ENCODE measurements at regions not wholly inside any gene's neighbourhood (a gene's known extent, or its start where the extent isn't known, plus 50 kb on each side); places are given as distances from the start of the nearest gene placed in this dataset.

DNA sequence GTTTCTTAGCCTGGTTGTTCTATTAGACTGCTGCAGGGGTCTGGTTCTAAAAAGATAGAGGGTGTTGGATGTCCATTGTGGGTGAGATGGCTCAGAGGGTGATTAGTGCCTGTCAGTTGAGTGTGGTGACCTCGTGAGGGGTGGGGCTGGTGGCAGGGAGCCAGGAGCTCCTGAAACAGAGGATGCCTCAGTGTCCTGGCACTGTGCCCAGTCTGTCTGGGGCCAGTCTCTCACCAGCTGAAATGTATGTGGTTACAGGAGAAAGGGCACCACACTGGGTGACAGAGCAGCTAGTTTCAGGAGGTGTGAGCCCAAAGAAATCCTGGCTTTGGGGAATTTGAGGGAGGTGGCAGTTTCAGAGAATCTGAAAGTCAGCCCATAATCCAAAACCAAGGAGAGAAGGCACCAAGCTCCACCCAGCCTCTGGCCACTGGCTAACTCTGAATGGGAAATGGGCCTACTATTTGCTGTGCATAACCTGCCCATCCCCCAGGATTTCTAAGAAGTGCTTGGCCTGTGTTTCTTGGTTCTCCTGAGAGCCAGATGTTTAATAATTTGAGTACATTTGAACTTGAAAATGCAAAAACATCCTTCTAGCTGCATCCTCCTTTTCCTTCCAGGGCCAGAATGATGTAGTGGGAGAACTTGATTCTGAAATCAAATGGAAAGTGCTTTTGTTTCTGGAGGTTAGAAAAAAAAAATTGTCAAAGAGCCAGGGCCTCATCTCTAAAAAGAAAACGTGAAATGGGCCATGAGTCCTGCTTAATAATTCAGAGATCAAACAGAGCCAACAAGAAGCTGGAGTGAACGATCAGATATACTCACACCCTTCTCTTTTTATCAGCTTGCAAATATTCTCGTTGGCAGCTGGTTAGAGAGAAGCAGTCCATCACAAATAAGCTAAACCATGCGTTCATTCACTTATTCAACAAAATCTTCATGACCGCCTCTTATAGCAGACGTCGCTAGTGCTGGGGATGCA is 92.3 kb downstream of the B3GNT2 start:
- no peak overlapping the region for H3K4me3 ChIP-seq (ENCODE audit: low read length in 3 of 3)
- H3K4me1 ChIP-seq (ENCODE audit: control insufficient read depth in 3 of 3, insufficient read depth in 3 of 3, low read length in 3 of 3), result peaks cover 21 to 26% (median 22%) of the 10 kb centered on the region in 3 donors
- H3K9me3 ChIP-seq (ENCODE audit: control insufficient read depth in 3 of 3, low read length in 3 of 3), result peaks cover 0 to 7% (median 0%) of the 10 kb centered on the region in 3 donors
- H3K27ac ChIP-seq (ENCODE audit: low read depth, low read length), result peak overlapping the region; percentile 57
- no peak overlapping the region for H3K9ac ChIP-seq (ENCODE audit: low read depth in 1 of 3, low read length in 3 of 3)
- no peaks in the 10 kb centered on the region for H3K36me3 ChIP-seq (ENCODE audit: control insufficient read depth in 3 of 3, insufficient read depth in 3 of 3, low read length in 3 of 3)
- no peaks in the 10 kb centered on the region for H3K27me3 ChIP-seq (ENCODE audit: control insufficient read depth in 3 of 3, insufficient read depth in 3 of 3, low read length in 3 of 3)

- Histone ChIP-seq H3K27ac (ENCODE audit: low read depth, low read length) (no peak overlapping the region), H3K9ac (ENCODE audit: low read depth in 1 of 3, low read length in 3 of 3) (no peak overlapping the region), H3K4me3 (ENCODE audit: low read length in 3 of 3) (no peak overlapping the region)
Measured at GRCh38 chr2:62287282-62287681, 91.4 kb downstream of the B3GNT2 start.

GRCh38 chr2:62286089-62286785 is 90.3 kb downstream of the B3GNT2 start:
- H3K9me3 ChIP-seq (ENCODE audit: control insufficient read depth in 3 of 3, low read length in 3 of 3), result peaks cover 0 to 7% (median 0%) of the 10 kb centered on the region in 3 donors
- no peak overlapping the region for H3K4me3 ChIP-seq (ENCODE audit: low read length in 3 of 3)
- peaks cover 7 to 9% (median 8%) of the 10 kb centered on the region in 3 donors for H3K4me1 ChIP-seq (ENCODE audit: control insufficient read depth in 3 of 3, insufficient read depth in 3 of 3, low read length in 3 of 3)
- H3K27me3 ChIP-seq (ENCODE audit: control insufficient read depth in 3 of 3, insufficient read depth in 3 of 3, low read length in 3 of 3), result no peaks in the 10 kb centered on the region
- H3K9ac ChIP-seq (ENCODE audit: low read depth in 1 of 3, low read length in 3 of 3), result no peak overlapping the region
- no peak overlapping the region for H3K27ac ChIP-seq (ENCODE audit: low read depth, low read length)
- no peaks in the 10 kb centered on the region for H3K36me3 ChIP-seq (ENCODE audit: control insufficient read depth in 3 of 3, insufficient read depth in 3 of 3, low read length in 3 of 3)

More at GRCh38 chr2:62287282-62287681, 91.4 kb downstream of the B3GNT2 start:
- peaks cover 12 to 17% (median 14%) of the 10 kb centered on the region in 3 donors for H3K4me1 ChIP-seq (ENCODE audit: control insufficient read depth in 3 of 3, insufficient read depth in 3 of 3, low read length in 3 of 3)
- H3K36me3 ChIP-seq (ENCODE audit: control insufficient read depth in 3 of 3, insufficient read depth in 3 of 3, low read length in 3 of 3), result no peaks in the 10 kb centered on the region
- H3K27me3 ChIP-seq (ENCODE audit: control insufficient read depth in 3 of 3, insufficient read depth in 3 of 3, low read length in 3 of 3), result no peaks in the 10 kb centered on the region
- H3K9me3 ChIP-seq (ENCODE audit: control insufficient read depth in 3 of 3, low read length in 3 of 3), result peaks cover 0 to 7% (median 0%) of the 10 kb centered on the region in 3 donors

GRCh38 chr2:62284980-62285379 is 89.1 kb downstream of the B3GNT2 start:
- peaks cover 7 to 9% (median 8%) of the 10 kb centered on the region in 3 donors for H3K4me1 ChIP-seq (ENCODE audit: control insufficient read depth in 3 of 3, insufficient read depth in 3 of 3, low read length in 3 of 3)
- H3K36me3 ChIP-seq (ENCODE audit: control insufficient read depth in 3 of 3, insufficient read depth in 3 of 3, low read length in 3 of 3), result no peaks in the 10 kb centered on the region
- H3K9me3 ChIP-seq (ENCODE audit: control insufficient read depth in 3 of 3, low read length in 3 of 3), result peaks cover 0 to 7% (median 0%) of the 10 kb centered on the region in 3 donors
- no peak overlapping the region for H3K27ac ChIP-seq (ENCODE audit: low read depth, low read length)
- no peaks in the 10 kb centered on the region for H3K27me3 ChIP-seq (ENCODE audit: control insufficient read depth in 3 of 3, insufficient read depth in 3 of 3, low read length in 3 of 3)
- no peak overlapping the region for H3K4me3 ChIP-seq (ENCODE audit: low read length in 3 of 3)
- H3K9ac ChIP-seq (ENCODE audit: low read depth in 1 of 3, low read length in 3 of 3), result no peak overlapping the region

- H3K36me3 ChIP-seq (ENCODE audit: control insufficient read depth in 3 of 3, insufficient read depth in 3 of 3, low read length in 3 of 3), result no peaks in the 10 kb centered on the region
- peaks cover 0 to 7% (median 0%) of the 10 kb centered on the region in 3 donors for H3K9me3 ChIP-seq (ENCODE audit: control insufficient read depth in 3 of 3, low read length in 3 of 3)
- H3K4me1 ChIP-seq (ENCODE audit: control insufficient read depth in 3 of 3, insufficient read depth in 3 of 3, low read length in 3 of 3), result peaks cover 7 to 9% (median 8%) of the 10 kb centered on the region in 3 donors
- no peaks in the 10 kb centered on the region for H3K27me3 ChIP-seq (ENCODE audit: control insufficient read depth in 3 of 3, insufficient read depth in 3 of 3, low read length in 3 of 3)
- no peak overlapping the region for H3K27ac ChIP-seq (ENCODE audit: low read depth, low read length)
- no peak overlapping the region for H3K4me3 ChIP-seq (ENCODE audit: low read length in 3 of 3)
- H3K9ac ChIP-seq (ENCODE audit: low read depth in 1 of 3, low read length in 3 of 3), result no peak overlapping the region
Measured at GRCh38 chr2:62284471-62284870, 88.6 kb downstream of the B3GNT2 start.

GRCh38 chr2:62283147-62283546 is 87.2 kb downstream of the B3GNT2 start:
- Histone ChIP-seq H3K9me3 (ENCODE audit: control insufficient read depth in 3 of 3, low read length in 3 of 3) (peaks cover 0 to 7% (median 0%) of the 10 kb centered on the region in 3 donors), H3K36me3 (ENCODE audit: control insufficient read depth in 3 of 3, insufficient read depth in 3 of 3, low read length in 3 of 3) (no peaks in the 10 kb centered on the region), H3K27me3 (ENCODE audit: control insufficient read depth in 3 of 3, insufficient read depth in 3 of 3, low read length in 3 of 3) (no peaks in the 10 kb centered on the region), H3K27ac (ENCODE audit: low read depth, low read length) (no peak overlapping the region), H3K9ac (ENCODE audit: low read depth in 1 of 3, low read length in 3 of 3) (no peak overlapping the region), H3K4me1 (ENCODE audit: control insufficient read depth in 3 of 3, insufficient read depth in 3 of 3, low read length in 3 of 3) (peaks cover 4 to 6% (median 4%) of the 10 kb centered on the region in 3 donors), H3K4me3 (ENCODE audit: low read length in 3 of 3) (no peak overlapping the region)

DNA sequence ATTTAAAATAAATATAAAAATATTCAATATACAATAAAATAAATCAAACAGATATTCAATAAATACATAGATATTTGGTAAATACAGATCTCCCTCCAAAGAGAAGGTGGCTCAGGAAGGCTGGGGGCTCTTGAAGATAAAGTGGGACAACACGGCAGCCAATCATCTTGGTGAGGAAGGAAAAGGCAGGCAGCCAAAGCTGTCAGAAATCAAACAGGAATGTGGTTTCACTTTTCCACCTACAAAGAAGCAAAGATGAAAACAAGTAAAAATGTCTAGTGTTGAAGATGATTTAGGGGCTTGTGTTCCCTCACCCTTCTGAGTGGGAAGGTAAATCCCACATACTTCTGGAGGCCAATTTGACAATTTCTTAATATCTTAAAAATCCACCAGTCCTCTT is 85.7 kb downstream of the B3GNT2 start:
- Histone ChIP-seq H3K27ac (ENCODE audit: low read depth, low read length) (no peak overlapping the region), H3K36me3 (ENCODE audit: control insufficient read depth in 3 of 3, insufficient read depth in 3 of 3, low read length in 3 of 3) (no peaks in the 10 kb centered on the region), H3K4me1 (ENCODE audit: control insufficient read depth in 3 of 3, insufficient read depth in 3 of 3, low read length in 3 of 3) (no peaks in the 10 kb centered on the region), H3K27me3 (ENCODE audit: control insufficient read depth in 3 of 3, insufficient read depth in 3 of 3, low read length in 3 of 3) (no peaks in the 10 kb centered on the region), H3K4me3 (ENCODE audit: low read length in 3 of 3) (no peak overlapping the region), H3K9me3 (ENCODE audit: control insufficient read depth in 3 of 3, low read length in 3 of 3) (peaks cover 0 to 12% (median 4%) of the 10 kb centered on the region in 3 donors), H3K9ac (ENCODE audit: low read depth in 1 of 3, low read length in 3 of 3) (no peak overlapping the region)

DNA sequence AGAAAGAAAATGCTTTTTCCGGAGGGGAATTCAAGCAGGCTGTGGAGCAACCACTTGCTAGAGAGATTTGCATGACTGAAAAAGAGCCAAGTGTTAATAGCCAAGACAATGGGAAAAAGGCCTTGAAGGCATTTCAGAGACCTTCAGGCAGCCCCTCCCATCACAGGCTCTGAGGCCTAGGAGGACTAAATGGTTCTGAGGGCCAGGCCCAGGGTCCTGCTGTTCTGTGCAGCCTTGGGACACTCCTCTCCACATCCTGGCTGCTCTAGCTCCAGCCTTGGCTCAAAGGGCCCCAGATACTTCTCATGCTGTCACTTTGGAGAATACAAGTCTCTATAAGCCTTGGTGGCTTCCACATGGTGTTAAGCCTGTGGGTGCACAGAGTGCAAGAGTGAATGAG is 81.8 kb downstream of the B3GNT2 start:
- Histone ChIP-seq H3K27ac (ENCODE audit: low read depth, low read length) (no peak overlapping the region), H3K9me3 (ENCODE audit: control insufficient read depth in 3 of 3, low read length in 3 of 3) (peaks cover 0 to 5% (median 4%) of the 10 kb centered on the region in 3 donors), H3K9ac (ENCODE audit: low read depth in 1 of 3, low read length in 3 of 3) (no peak overlapping the region), H3K4me3 (ENCODE audit: low read length in 3 of 3) (no peak overlapping the region), H3K36me3 (ENCODE audit: control insufficient read depth in 3 of 3, insufficient read depth in 3 of 3, low read length in 3 of 3) (no peaks in the 10 kb centered on the region), H3K4me1 (ENCODE audit: control insufficient read depth in 3 of 3, insufficient read depth in 3 of 3, low read length in 3 of 3) (no peaks in the 10 kb centered on the region), H3K27me3 (ENCODE audit: control insufficient read depth in 3 of 3, insufficient read depth in 3 of 3, low read length in 3 of 3) (no peaks in the 10 kb centered on the region)

Measured in skeletal muscle tissue (tissue), 3 donors.